ENCODE measurements at regions not wholly inside any gene's neighbourhood (a gene's known extent, or its start where the extent isn't known, plus 50 kb on each side); places are given as distances from the start of the nearest gene placed in this dataset.

GRCh38 chr12:39230086-39230485 is 212.8 kb downstream of the KIF21A start:
- no peaks in the 10 kb centered on the region for H3K9me2 ChIP-seq (ENCODE audit: insufficient read depth)
- no peaks in the 10 kb centered on the region for H3K36me3 ChIP-seq (ENCODE audit: control insufficient read depth in 1 of 2, insufficient read depth in 2 of 2, low read length in 2 of 2)
- ChIA-PET POLR2A (no interaction called here), RAD21 (ENCODE audit: low non-redundant PET in 1 of 2, low total read pairs in 2 of 2, uncharacterized antibody in 2 of 2, unreplicated experiment in 2 of 2) (no interaction called here), CTCF (no interaction called here)
- DNase-seq (ENCODE audit: low read depth, low spot score) (no peak), ATAC-seq (no peak)
- no peaks in the 10 kb centered on the region for H3K9me3 ChIP-seq (ENCODE audit: control insufficient read depth in 1 of 2, insufficient read depth in 1 of 2, low read depth in 1 of 2, low read length in 2 of 2)
- H3K9ac ChIP-seq (ENCODE audit: low read length), result no peak overlapping the region
- no peak overlapping the region for H3K27ac ChIP-seq (ENCODE audit: low read depth, low read length)
- intact Hi-C loops (cut with micrococcal nuclease), result no loop called here
- H3K4me2 ChIP-seq (ENCODE audit: low read length), result no peak overlapping the region
- TF ChIP-seq, protein P1, sequence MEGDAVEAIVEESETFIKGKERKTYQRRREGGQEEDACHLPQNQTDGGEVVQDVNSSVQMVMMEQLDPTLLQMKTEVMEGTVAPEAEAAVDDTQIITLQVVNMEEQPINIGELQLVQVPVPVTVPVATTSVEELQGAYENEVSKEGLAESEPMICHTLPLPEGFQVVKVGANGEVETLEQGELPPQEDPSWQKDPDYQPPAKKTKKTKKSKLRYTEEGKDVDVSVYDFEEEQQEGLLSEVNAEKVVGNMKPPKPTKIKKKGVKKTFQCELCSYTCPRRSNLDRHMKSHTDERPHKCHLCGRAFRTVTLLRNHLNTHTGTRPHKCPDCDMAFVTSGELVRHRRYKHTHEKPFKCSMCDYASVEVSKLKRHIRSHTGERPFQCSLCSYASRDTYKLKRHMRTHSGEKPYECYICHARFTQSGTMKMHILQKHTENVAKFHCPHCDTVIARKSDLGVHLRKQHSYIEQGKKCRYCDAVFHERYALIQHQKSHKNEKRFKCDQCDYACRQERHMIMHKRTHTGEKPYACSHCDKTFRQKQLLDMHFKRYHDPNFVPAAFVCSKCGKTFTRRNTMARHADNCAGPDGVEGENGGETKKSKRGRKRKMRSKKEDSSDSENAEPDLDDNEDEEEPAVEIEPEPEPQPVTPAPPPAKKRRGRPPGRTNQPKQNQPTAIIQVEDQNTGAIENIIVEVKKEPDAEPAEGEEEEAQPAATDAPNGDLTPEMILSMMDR (IDR thresholded peaks at IDR 0.05 in 2 of 3, conservative IDR thresholded peaks at IDR 0.05 in 1 of 3; ENCODE audit: borderline replicate concordance in 1 of 3, insufficient read depth in 1 of 3, low read depth in 2 of 3, low read length in 2 of 3), result no peak
- TF ChIP-seq SRF (IDR thresholded peaks at IDR 0.05; ENCODE audit: low read depth), result peak; percentile 71
- H3K4me3 ChIP-seq (replicated peaks in 1 of 2; ENCODE audit: low read depth in 1 of 2, low read length in 2 of 2), result no peak overlapping the region
- H4K20me1 ChIP-seq (ENCODE audit: insufficient read depth), result no peaks in the 10 kb centered on the region
- H3K79me2 ChIP-seq (ENCODE audit: insufficient read depth, low read length), result no peaks in the 10 kb centered on the region
- H3K4me1 ChIP-seq (ENCODE audit: control insufficient read depth in 1 of 2, insufficient read depth in 2 of 2, low read length in 2 of 2), result 0 out of 4 replicates have a peak, but pooled peaks cover 0 to 3% of the 10 kb centered on the region in 2 experiments
- BruUV-seq (replicated peaks), result no TSS peak
- no peaks in the 10 kb centered on the region for H3K27me3 ChIP-seq (ENCODE audit: insufficient read depth, low read length)
- no peak overlapping the region for H2AFZ ChIP-seq (ENCODE audit: low read depth, low read length, poor library complexity, severe bottlenecking)

- Histone ChIP-seq H3K4me1 (ENCODE audit: control insufficient read depth in 1 of 2, insufficient read depth in 2 of 2, low read length in 2 of 2) (0 out of 4 replicates have a peak, but pooled peaks cover 0 to 3% of the 10 kb centered on the region in 2 experiments), H3K27me3 (ENCODE audit: insufficient read depth, low read length) (no peaks in the 10 kb centered on the region), H3K79me2 (ENCODE audit: insufficient read depth, low read length) (no peaks in the 10 kb centered on the region), H3K27ac (ENCODE audit: low read depth, low read length) (no peak overlapping the region), H3K9ac (ENCODE audit: low read length) (no peak overlapping the region), H3K4me3 (replicated peaks in 1 of 2; ENCODE audit: low read depth in 1 of 2, low read length in 2 of 2) (no peak overlapping the region), H3K9me2 (ENCODE audit: insufficient read depth) (no peaks in the 10 kb centered on the region), H4K20me1 (ENCODE audit: insufficient read depth) (no peaks in the 10 kb centered on the region), H2AFZ (ENCODE audit: low read depth, low read length, poor library complexity, severe bottlenecking) (no peak overlapping the region), H3K4me2 (ENCODE audit: low read length) (no peak overlapping the region), H3K36me3 (ENCODE audit: control insufficient read depth in 1 of 2, insufficient read depth in 2 of 2, low read length in 2 of 2) (no peaks in the 10 kb centered on the region), H3K9me3 (ENCODE audit: control insufficient read depth in 1 of 2, insufficient read depth in 1 of 2, low read depth in 1 of 2, low read length in 2 of 2) (no peaks in the 10 kb centered on the region)
- ChIA-PET RAD21 (ENCODE audit: low non-redundant PET in 1 of 2, low total read pairs in 2 of 2, uncharacterized antibody in 2 of 2, unreplicated experiment in 2 of 2) (no interaction called here), POLR2A (no interaction called here), CTCF (no interaction called here)
- no peak for DNase-seq (ENCODE audit: low read depth, low spot score)
- intact Hi-C loops (cut with micrococcal nuclease), result loop anchor here (10.0 kb wide), 1 partner anchor 52 kb away; no protein-coding TSS in a partner anchor
- no peak for TF ChIP-seq SRF (IDR thresholded peaks at IDR 0.05; ENCODE audit: low read depth)
- TF ChIP-seq, protein P2, sequence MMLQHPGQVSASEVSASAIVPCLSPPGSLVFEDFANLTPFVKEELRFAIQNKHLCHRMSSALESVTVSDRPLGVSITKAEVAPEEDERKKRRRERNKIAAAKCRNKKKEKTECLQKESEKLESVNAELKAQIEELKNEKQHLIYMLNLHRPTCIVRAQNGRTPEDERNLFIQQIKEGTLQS (IDR thresholded peaks at IDR 0.05), result no peak
- no TSS peak for BruUV-seq (replicated peaks)
- no peak for ATAC-seq
These were observed 215.7 kb downstream of the KIF21A start for GRCh38 chr12:39227218-39227617.
